ENCODE measurements at regions not wholly inside any gene's neighbourhood (a gene's known extent, or its start where the extent isn't known, plus 50 kb on each side); places are given as distances from the start of the nearest gene placed in this dataset.

DNA sequence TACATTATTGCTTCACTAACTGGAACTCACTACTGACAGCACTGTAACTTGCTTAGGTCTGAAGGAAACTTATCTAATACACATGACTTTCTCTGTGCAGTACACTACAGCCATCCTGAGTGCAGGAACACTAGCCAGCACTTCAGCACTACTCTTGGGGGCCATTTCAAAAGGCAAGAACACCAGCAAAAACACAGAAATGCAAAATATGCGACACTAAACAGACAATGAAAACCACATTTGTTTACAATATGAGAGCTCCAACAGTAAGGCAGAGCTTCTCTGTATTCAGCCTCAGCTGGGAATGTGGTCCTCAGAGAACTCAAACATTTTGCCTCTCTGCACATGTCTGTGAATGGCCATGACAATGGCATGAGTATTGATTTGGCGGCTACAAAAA, 109.6 kb downstream of the ARRDC4 start:
- TF ChIP-seq, protein P1, sequence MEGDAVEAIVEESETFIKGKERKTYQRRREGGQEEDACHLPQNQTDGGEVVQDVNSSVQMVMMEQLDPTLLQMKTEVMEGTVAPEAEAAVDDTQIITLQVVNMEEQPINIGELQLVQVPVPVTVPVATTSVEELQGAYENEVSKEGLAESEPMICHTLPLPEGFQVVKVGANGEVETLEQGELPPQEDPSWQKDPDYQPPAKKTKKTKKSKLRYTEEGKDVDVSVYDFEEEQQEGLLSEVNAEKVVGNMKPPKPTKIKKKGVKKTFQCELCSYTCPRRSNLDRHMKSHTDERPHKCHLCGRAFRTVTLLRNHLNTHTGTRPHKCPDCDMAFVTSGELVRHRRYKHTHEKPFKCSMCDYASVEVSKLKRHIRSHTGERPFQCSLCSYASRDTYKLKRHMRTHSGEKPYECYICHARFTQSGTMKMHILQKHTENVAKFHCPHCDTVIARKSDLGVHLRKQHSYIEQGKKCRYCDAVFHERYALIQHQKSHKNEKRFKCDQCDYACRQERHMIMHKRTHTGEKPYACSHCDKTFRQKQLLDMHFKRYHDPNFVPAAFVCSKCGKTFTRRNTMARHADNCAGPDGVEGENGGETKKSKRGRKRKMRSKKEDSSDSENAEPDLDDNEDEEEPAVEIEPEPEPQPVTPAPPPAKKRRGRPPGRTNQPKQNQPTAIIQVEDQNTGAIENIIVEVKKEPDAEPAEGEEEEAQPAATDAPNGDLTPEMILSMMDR (IDR thresholded peaks at IDR 0.05; ENCODE audit: insufficient read depth, low read length) = no peak
- TF ChIP-seq GABPA (IDR thresholded peaks at IDR 0.05; ENCODE audit: low read depth) = no peak
